K562 (cell line): ENCODE measurements at regions not wholly inside any gene's neighbourhood (a gene's known extent, or its start where the extent isn't known, plus 50 kb on each side); places are given as distances from the start of the nearest gene placed in this dataset.

Experiments used
- ATAC-seq: fragments of 200-7000 bp; cut with Tn5 transposase; 3 replicates; pipeline ENCODE4 v1.9.1; 2020; ENCODE audit warnings: moderate library complexity
- BruUV-seq: library from RNA; stranded (reverse); fragments of 400-500 nt; replicated peaks from 2 replicates; lab custom pipeline; 2021; lab: Mats Ljungman, UMichigan
- CTCF ChIA-PET: fragments of 300-600 bp; formaldehyde crosslinking; extraction: SDS; loops from one replicate; lab custom pipeline; 2021; ENCODE audit warnings: low intra/inter-chr PET ratio; lab: Yijun Ruan, JAX
- POLR2A ChIA-PET: fragments of 300-600, 350-650 bp; sonication (Branson Sonifier 250); formaldehyde crosslinking; extraction: SDS; loops from one replicate; lab custom pipeline; 2021; ENCODE audit warnings: antibody characterized with exemption, inconsistent platforms; lab: Yijun Ruan, JAX
- DNase-seq, 4 experiments: peaks; one replicate each; pipeline versions ENCODE4 v3.0.0 to v3.0.0-alpha.2; 2011 to 2018; ENCODE audit warnings: low spot score in 3 of 4, mixed read lengths in 3 of 4; ENCODE audit errors: extremely low read depth in 1 of 4
- FAIRE-seq: peaks from 2 replicates; lab custom pipeline; 2011; peaks lifted over from hg19 to GRCh38; lab: Jason Lieb, UNC
- H2AFZ ChIP-seq: 2 replicates; pipeline ENCODE4 v1.6.0; 2011; ENCODE audit warnings: low read depth, low read length, control low read depth, inconsistent platforms
- H3K27ac ChIP-seq: fragments of 200-600 bp; 3 replicates; pipeline ENCODE4 v1.8.0; 2011; ENCODE audit warnings: low read depth, mild to moderate bottlenecking, control low read depth, inconsistent platforms, low read length, moderate library complexity, mixed read lengths; ENCODE audit errors: extremely low read depth
- H3K27me3 ChIP-seq, 2 experiments: fragments of 300-600 bp in 1 of 2; 2 replicates in 1 of 2; 3 replicates in 1 of 2; pipeline versions ENCODE4 v1.6.0 to v1.8.0; 2011; ENCODE audit warnings: inconsistent platforms in 2 of 2, low read length in 2 of 2, mild to moderate bottlenecking in 1 of 2, mixed read lengths in 1 of 2, moderate library complexity in 1 of 2; ENCODE audit not compliant: control insufficient read depth in 2 of 2, insufficient read depth in 2 of 2
- H3K36me3 ChIP-seq: fragments of 300-600 bp; 3 replicates; pipeline ENCODE4 v1.8.0; 2011; ENCODE audit warnings: mild to moderate bottlenecking, low read length, inconsistent platforms; ENCODE audit not compliant: control insufficient read depth, insufficient read depth
- H3K4me1 ChIP-seq, 2 experiments: fragments of 200-600 bp in 1 of 2; replicated peaks in 1 of 2; 2 replicates in 1 of 2; 3 replicates in 1 of 2; pipeline versions ENCODE4 v1.5.1 to v1.8.0; 2011; ENCODE audit warnings: inconsistent platforms in 2 of 2, low read length in 2 of 2, mild to moderate bottlenecking in 1 of 2, mixed read lengths in 1 of 2, moderate library complexity in 1 of 2; ENCODE audit not compliant: control insufficient read depth in 2 of 2, insufficient read depth in 2 of 2
- H3K4me2 ChIP-seq: 2 replicates; pipeline ENCODE4 v1.6.1; 2011; ENCODE audit warnings: low read length, control low read depth, inconsistent platforms, mixed read lengths; ENCODE audit not compliant: insufficient read depth
- H3K4me3 ChIP-seq: fragments of 200-600 bp; sonication (generic), shearing (Covaris generic); 2 replicates; pipeline ENCODE4 v1.5.1; 2016; ENCODE audit warnings: control low read depth, inconsistent platforms
- H3K79me2 ChIP-seq: fragments of 200-600 bp; 3 replicates; pipeline ENCODE4 v1.8.0; 2011; ENCODE audit warnings: low read length, inconsistent platforms; ENCODE audit not compliant: control insufficient read depth, insufficient read depth
- H3K9ac ChIP-seq, 2 experiments: 2 replicates each; pipeline versions ENCODE4 v1.6.0 to v1.6.1; 2011; ENCODE audit warnings: low read depth in 2 of 2, low read length in 2 of 2, control low read depth in 1 of 2, inconsistent platforms in 1 of 2, mild to moderate bottlenecking in 1 of 2, mixed read lengths in 1 of 2; ENCODE audit not compliant: insufficient read depth in 1 of 2
- H3K9me1 ChIP-seq: one replicate; pipeline ENCODE4 v1.6.0; 2011; ENCODE audit warnings: inconsistent platforms, mild to moderate bottlenecking, low read length, moderate library complexity; ENCODE audit not compliant: control insufficient read depth, insufficient read depth
- H3K9me3 ChIP-seq: replicated peaks from 2 replicates; pipeline ENCODE4 v1.5.1; 2011; ENCODE audit warnings: low read depth, low read length, inconsistent platforms; ENCODE audit not compliant: control insufficient read depth, insufficient read depth
- H4K20me1 ChIP-seq: replicated peaks from 2 replicates; pipeline ENCODE4 v1.6.1; 2011; ENCODE audit warnings: low read length, inconsistent platforms, mixed read lengths; ENCODE audit not compliant: control insufficient read depth, insufficient read depth
- CEBPZ ChIP-seq: fragments of 150-350 bp; IDR thresholded peaks from 2 replicates; pipeline ENCODE4 v1.6.1; 2014; ENCODE audit warnings: low read depth, mild to moderate bottlenecking, low read length, borderline replicate concordance
- E2F6 ChIP-seq, 2 experiments: IDR thresholded peaks; 2 replicates each; pipeline ENCODE4 v1.6.1; 2011; ENCODE audit warnings: borderline replicate concordance in 1 of 2, control low read depth in 1 of 2, low read depth in 1 of 2, low read length in 1 of 2, mild to moderate bottlenecking in 1 of 2, mixed read lengths in 1 of 2, moderate library complexity in 1 of 2; ENCODE audit not compliant: insufficient read depth in 1 of 2, insufficient read length in 1 of 2, poor library complexity in 1 of 2, severe bottlenecking in 1 of 2; ENCODE audit errors: extremely low read depth in 1 of 2
- ILF3 ChIP-seq: fragments of 450-650 bp; IDR thresholded peaks from 2 replicates; pipeline ENCODE4 v1.6.1; 2018; ENCODE audit warnings: antibody characterized with exemption, mild to moderate bottlenecking, moderate library complexity, borderline replicate concordance
- RFX1 ChIP-seq: fragments of 450-650 bp; IDR thresholded peaks from 2 replicates; pipeline ENCODE4 v1.6.1; 2016; ENCODE audit warnings: mild to moderate bottlenecking, moderate library complexity
- ZNF146 ChIP-seq: IDR thresholded peaks from one replicate; pipeline ENCODE4 v1.6.1; 2018; ENCODE audit warnings: missing compliant biosample characterization; ENCODE audit not compliant: unreplicated experiment
- WGBS: fragments of 100-300 bp; shearing (Covaris generic); methylation state at CpG from one replicate; pipeline ENCODE4 v1.1.6; 2016; ENCODE audit warnings: low coverage, mixed read lengths; ENCODE audit not compliant: insufficient coverage; ENCODE audit errors: missing lambda C conversion rate; 5-methylcytosine and 5-hydroxymethylcytosine counted together
- in situ Hi-C: fragments of 300-500 bp; cut with MboI; formaldehyde crosslinking; loops from 4 replicates; pipeline ENCODE4 v1.15.0; 2018; ENCODE audit warnings: inconsistent platforms, mixed read lengths
- intact Hi-C: fragments of 100-400 bp; cut with micrococcal nuclease; formaldehyde crosslinking; loops from 2 replicates; pipeline ENCODE4 v1.14.2; 2022

- in situ Hi-C loops, result no loop called here
- ChIA-PET CTCF (no interaction called here), POLR2A (no interaction called here)
- Histone ChIP-seq H3K4me3 (no peak overlapping the region), H3K27me3 (no peaks in the 10 kb centered on the region), H3K27ac (no peak overlapping the region), H3K9me1 (no peaks in the 10 kb centered on the region), H3K79me2 (no peaks in the 10 kb centered on the region), H4K20me1 (no peaks in the 10 kb centered on the region), H3K36me3 (no peaks in the 10 kb centered on the region), H2AFZ (no peak overlapping the region), H3K9ac (no peak overlapping the region), H3K4me2 (no peak overlapping the region), H3K4me1 (no peaks in the 10 kb centered on the region), H3K9me3 (no peaks in the 10 kb centered on the region)
- ATAC-seq (no peak), DNase-seq (no peak), FAIRE-seq (no peak)
- WGBS, result 5% methylated on average over 2 of the region's 2 CpGs
- intact Hi-C loops, result no loop called here
- no peak for TF ChIP-seq ZNF146 (CRISPR knock-in tag)
- no peak for TF ChIP-seq E2F6 (IDR thresholded peaks at IDR 0.05; ENCODE audit: borderline replicate concordance in 1 of 2, extremely low read depth in 1 of 2, insufficient read depth in 1 of 2, insufficient read length in 1 of 2, low read depth in 1 of 2, low read length in 1 of 2, poor library complexity in 1 of 2, severe bottlenecking in 1 of 2)
- TF ChIP-seq RFX1, result no peak
- TF ChIP-seq CEBPZ, result no peak
- no peak for TF ChIP-seq ILF3
- no TSS peak for BruUV-seq
These were observed 202.0 kb upstream of the SLC27A6 start for GRCh38 chr5:128763321-128763720.
